ENCODE measurements at regions not wholly inside any gene's neighbourhood (a gene's known extent, or its start where the extent isn't known, plus 50 kb on each side); places are given as distances from the start of the nearest gene placed in this dataset.
A peak's percentile ranks its signal among the peaks of the same experiment; 100 is the strongest.

DNA sequence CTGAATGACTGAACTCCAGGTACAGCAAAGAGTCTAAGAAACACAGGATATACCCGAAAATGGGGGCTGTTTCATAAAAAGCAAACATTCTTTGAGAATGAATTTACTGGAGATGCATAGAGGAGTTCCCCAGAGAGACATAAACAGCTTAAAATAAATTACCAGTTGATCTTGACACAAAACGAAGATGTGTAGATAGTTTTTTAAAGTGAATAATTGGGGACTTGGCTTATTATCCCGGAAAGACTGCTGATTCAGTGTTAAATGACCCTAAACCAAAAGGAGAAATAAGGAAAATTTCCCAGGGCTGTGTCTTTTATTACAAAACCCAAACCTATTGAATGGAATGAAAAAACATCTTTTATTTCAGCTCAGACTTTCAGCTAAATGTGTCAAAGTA, 1052.8 kb upstream of the TMEM132C start:
- DNase-seq = no peak

GRCh38 chr12:127223011-127223410, 1044.0 kb upstream of the TMEM132C start:
- DNase-seq = no peak

DNA sequence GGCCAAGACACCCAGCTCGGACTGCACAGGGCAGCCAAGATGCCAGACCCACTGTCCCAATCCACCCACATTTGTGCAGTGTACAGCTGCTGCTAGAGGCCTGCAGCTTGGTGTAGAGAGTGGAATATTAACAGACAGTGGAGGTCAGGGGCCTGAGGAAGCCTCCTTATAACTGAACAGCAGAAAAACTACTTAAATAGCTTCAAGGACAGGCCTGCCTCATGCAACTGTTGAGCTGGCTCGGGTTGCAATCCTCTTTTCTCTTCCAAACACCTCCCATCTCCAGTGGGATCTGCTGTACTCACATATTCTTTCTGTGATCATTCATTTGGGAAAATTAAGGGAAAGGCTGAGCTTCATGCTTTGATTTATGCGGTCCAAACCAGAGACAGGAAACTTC, 1043.2 kb upstream of the TMEM132C start:
- DNase-seq = peak; percentile 10

GRCh38 chr12:127230843-127231260, 1036.1 kb upstream of the TMEM132C start:
- DNase-seq = no peak

DNA sequence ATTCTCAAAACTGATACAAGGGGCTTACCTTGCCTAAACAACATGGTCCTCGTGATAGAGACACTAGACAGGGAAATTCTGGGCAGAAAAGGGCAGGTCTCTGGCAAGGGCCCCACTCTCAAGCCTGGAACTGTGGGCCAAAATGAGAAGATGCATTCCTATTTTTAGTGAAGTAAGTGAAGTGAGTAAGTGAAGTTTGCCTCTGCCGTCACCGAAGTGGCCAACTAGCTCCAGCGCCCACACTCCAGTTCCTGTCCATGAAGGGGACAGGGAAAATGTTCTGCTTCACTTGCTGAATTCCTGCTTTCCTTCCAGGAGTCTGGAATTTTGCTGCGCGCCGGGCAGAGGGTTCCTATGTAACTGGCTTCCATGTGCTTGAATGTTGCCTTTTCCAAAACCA, 1035.6 kb upstream of the TMEM132C start:
- DNase-seq = no peak

DNA sequence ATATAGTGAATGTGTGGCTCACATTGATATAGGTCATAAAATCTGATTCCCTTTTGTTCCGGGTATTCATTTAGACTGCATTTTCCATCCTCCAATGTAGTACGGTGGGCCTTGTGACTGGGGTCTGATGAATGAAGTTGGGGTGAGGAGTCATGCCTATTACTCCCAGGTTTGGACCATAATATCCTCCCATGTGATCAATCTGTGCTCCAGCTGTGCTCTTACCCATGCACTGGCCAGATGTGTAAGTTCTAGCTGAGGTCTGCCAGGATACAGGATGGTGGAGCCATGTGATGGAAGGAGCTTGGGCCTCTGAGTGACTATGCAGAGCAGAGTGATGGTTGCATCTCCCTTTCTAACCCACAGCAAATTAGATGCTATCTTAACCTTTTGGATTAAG, 1034.0 kb upstream of the TMEM132C start:
- DNase-seq = no peak

- no peak for DNase-seq
Observed at GRCh38 chr12:127235761-127236160, 1031.2 kb upstream of the TMEM132C start.

- no peak for DNase-seq
Observed at GRCh38 chr12:127236491-127236890, 1030.5 kb upstream of the TMEM132C start.

- no peak for DNase-seq
Observed at GRCh38 chr12:127237151-127237550, 1029.8 kb upstream of the TMEM132C start.

GRCh38 chr12:127238107-127238506, 1028.9 kb upstream of the TMEM132C start:
- DNase-seq = no peak

DNA sequence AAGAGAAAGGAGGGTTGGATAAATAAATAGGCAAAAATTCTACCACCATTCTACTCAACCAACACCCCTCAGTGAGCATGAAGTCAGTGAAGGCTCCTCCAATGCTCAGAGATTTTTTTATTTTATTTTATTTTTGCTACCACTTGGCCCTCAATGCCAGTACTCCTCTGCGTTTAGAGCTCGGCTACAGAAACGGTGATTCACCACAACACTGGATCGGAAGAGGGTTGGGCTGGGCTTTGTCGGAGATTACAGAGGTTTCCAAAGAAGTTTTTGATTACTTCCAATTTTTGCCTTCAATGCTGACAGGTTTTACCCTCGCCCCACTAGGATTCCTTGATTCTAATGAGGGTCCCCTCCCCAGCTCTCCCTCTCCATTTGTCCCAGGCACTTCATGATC, 1027.2 kb upstream of the TMEM132C start:
- DNase-seq = no peak

DNA sequence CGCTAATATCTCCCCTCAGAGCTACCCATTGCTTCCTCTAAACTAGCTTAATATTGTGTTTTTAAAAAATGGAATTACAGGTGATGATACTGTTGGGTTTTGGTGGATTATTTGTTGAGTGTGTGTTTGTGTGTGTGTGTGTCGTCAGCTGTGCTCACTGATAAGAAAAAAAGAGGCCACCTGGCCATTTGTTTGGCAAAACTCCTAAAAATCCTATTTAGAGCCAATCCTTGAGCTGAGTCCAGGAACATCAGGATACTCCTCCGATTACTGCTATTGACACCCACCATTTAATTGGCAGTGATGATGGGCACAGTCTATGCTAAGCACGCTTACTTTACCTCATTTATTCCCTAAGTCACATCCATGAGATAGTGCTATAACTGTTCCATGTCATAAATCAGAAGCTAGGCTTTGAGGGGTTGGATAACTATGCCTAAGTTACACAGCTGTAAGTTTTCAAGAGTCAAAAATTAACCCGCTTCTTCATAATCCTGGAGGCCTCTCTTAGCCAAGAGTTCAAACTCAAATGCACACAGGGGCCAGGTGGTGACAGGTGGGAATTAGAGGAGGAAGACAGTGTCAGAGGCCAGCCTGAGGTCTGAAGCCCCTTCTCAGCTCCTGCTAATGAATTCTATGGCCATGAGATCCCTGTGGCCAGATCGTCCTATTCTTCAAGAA, 1026.6 kb upstream of the TMEM132C start:
- DNase-seq = no peak

DNA sequence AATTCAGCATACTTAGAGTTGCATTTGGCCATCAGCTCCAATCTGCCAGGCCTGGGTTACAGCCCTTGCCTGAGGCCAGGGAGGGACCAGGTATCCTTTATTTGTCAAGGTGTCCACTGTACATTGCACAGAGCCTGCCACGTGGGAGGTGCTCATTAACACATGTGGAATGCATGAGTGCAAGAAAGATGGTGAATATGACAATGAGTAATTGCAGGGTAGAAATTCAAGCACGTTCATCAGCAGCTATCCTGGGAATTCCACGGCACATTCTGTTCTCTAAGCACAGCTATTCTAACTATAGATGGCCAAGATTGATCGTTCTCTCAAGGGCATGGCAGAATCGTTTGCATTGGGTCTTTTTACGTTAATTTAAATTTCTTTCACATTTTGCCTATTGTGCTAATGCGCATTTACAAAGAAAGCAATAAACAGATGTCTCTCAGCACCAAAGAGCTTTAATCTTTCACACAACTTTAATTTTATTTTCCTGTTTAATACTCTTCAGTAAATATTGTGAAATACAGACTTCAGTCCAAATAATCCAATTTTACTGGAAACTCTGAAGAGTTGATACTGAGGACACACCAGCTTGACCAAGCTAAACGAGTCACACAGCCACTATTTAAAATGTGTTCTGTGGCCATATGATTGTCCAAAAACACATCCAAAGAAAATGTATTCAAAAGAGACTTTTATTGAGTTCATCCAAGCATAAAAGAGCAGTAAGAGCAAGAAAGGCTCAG, 1025.7 kb upstream of the TMEM132C start:
- no peak for DNase-seq

DNA sequence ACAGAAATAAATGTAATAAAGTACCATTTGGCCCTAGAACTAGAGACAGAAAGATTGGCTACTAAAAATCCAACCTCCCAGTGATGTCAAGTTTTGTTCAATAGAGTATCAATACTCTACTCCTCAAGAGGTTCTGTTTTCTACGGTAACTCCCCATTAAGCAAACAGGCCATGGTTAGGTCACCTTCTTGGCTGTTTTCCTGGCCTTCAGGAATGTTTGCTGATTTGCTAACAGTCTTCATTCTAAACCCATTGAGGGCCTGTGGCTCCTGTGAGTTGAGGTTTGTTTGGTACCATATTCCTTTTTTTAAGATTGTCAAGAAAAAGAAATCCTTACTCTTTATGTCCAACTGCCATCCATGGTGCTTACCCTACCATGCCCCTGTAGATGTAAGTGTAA, 1022.0 kb upstream of the TMEM132C start:
- no peak for DNase-seq

- no peak for DNase-seq
Observed at GRCh38 chr12:127245437-127245836, 1021.5 kb upstream of the TMEM132C start.

GRCh38 chr12:127247937-127248336, 1019.0 kb upstream of the TMEM132C start:
- no peak for DNase-seq

- no peak for DNase-seq
Observed at GRCh38 chr12:127249428-127249827, 1017.5 kb upstream of the TMEM132C start.

GRCh38 chr12:127253797-127254327, 1013.1 kb upstream of the TMEM132C start:
- no peak for DNase-seq

DNA sequence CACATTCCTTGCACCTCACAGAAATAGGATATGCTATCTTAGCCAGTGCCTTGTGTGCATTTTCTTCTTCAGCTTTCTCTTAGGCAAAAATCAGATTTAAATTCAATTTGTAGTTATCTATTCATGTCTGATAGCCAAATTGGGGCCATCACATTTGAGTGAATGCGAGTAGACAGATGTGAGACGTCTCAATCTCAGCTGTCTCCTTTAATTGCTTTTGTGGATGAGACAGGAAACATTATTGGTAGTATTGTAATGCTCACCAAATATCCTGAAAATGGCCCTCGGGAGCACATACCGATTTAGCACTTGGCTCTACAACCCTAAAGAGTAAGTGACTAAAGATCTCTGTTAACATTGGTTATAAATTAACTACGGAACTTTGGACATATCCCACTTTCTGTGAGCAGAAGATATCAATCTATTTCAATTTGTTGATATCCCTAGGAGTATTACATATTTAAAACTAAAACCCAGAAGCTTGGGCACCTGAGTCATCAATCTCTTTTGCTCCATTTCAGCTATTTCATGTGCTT, 1012.5 kb upstream of the TMEM132C start:
- DNase-seq = no peak

DNA sequence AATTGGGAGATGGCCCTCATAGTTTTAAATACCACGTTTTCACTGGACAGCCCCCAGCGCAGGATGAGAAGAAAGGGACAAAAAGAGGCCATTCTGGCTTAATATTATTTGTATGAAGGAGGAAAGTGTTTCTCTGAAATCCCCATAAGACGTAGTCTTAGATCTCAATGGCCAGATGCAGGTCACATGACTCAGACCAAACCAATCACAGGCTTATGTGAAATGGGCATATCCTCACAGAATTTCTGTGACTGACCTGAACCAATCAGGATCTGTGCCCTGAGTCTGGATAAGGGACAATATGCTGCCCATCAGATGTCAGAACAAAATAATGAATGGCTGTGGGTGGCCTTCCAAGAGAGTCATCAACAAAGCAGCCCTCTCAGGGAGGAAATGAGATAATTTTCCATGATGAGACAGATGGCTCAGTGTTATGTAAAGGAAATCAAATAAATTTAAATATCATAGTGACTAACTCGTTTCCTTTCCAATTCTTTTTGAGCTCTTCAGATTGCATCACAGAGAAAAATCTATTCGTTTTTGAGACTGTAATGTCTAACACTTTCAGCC, 1009.5 kb upstream of the TMEM132C start:
- DNase-seq = no peak

DNA sequence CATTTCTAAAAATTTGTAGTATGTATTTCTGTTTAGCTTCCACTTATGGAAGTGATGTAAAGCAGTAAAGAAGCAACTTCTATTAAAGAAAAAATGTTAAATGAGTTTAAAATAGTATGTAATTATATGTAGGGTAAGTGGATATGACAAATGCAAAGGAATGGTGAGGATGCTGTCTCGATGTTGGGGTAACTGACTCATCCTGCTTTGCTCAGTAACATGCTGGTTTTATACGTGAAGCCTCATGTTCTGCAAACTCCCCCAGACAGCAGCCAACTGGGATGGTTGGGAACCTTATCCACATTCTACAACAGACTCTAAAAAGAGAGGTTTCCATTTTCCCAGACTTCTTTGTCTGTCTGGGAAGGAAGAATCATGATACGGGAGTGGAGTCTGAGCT, 1006.4 kb upstream of the TMEM132C start:
- DNase-seq = no peak

- DNase-seq = no peak
Observed at GRCh38 chr12:127260999-127261398, 1006.0 kb upstream of the TMEM132C start.

- DNase-seq = no peak
Observed at GRCh38 chr12:127262615-127263014, 1004.4 kb upstream of the TMEM132C start.

- no peak for DNase-seq
Observed at GRCh38 chr12:127263621-127264020, 1003.3 kb upstream of the TMEM132C start.

All from retina (tissue), 1 donor.